ENCODE measurements at regions not wholly inside any gene's neighbourhood (a gene's known extent, or its start where the extent isn't known, plus 50 kb on each side); places are given as distances from the start of the nearest gene placed in this dataset.

- TF ChIP-seq GATA2 (IDR thresholded peaks at IDR 0.05; ENCODE audit: low read depth, low read length) (no peak), GATA3 (IDR thresholded peaks at IDR 0.05; ENCODE audit: low read depth, low read length) (no peak)
Measured at GRCh38 chr6:122050242-122050755, 349.2 kb upstream of the HSF2 start.

DNA sequence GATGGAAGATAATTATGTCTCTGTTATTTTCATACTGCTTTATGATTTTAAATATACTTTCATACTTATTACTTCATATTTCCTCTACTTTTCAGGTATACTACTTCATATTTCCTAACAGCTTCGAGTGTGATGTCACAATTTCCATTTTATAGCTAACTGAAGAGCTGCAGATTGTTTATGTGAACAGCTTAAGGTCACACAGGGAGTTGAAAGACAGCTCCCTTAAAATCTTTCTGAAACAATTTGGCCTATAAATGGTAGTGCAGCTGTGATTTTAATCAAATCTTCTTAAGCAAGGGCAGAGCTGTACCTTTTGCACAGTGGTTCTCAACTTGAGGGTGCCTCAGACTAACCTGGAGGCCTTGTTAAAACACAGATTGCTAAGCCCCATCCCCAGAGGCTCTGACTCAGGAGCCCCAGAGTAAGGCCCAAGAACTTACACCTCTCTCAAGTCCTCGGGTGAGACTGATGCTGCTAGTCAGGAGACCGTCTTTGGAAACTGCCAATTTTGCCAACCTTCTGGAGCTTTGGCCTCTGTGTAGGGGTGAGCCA is 347.0 kb upstream of the HSF2 start:
- TF ChIP-seq GATA3 (IDR thresholded peaks at IDR 0.05; ENCODE audit: low read depth, low read length) (no peak), GATA2 (IDR thresholded peaks at IDR 0.05; ENCODE audit: low read depth, low read length) (no peak)

GRCh38 chr6:122059918-122060317 is 339.5 kb upstream of the HSF2 start:
- TF ChIP-seq GATA2 (IDR thresholded peaks at IDR 0.05; ENCODE audit: low read depth, low read length) (no peak), GATA3 (IDR thresholded peaks at IDR 0.05; ENCODE audit: low read depth, low read length) (no peak)

DNA sequence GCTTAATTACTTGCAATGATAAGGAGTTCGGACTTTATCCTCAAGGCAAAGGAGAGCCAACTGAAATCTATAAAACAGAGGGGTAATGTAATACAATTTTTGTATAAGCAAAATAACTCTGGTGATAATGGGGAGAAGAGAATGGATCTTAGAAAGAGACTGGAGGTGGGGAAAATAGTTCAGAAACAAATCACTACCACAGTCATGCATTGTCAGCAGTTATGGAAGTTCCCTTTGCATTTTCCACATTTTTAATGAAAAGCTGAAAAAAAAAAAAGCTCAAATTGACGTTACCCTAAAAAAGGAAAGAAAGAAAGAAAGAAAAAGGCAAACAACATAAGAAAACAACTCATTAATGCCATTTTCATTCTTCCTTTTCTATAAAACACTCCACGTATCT is 337.6 kb upstream of the HSF2 start:
- TF ChIP-seq GATA3 (IDR thresholded peaks at IDR 0.05; ENCODE audit: low read depth, low read length) (no peak), GATA2 (IDR thresholded peaks at IDR 0.05; ENCODE audit: low read depth, low read length) (no peak)

- TF ChIP-seq GATA2 (IDR thresholded peaks at IDR 0.05; ENCODE audit: low read depth, low read length) (no peak), GATA3 (IDR thresholded peaks at IDR 0.05; ENCODE audit: low read depth, low read length) (no peak)
Measured at GRCh38 chr6:122063076-122063475, 336.4 kb upstream of the HSF2 start.

DNA sequence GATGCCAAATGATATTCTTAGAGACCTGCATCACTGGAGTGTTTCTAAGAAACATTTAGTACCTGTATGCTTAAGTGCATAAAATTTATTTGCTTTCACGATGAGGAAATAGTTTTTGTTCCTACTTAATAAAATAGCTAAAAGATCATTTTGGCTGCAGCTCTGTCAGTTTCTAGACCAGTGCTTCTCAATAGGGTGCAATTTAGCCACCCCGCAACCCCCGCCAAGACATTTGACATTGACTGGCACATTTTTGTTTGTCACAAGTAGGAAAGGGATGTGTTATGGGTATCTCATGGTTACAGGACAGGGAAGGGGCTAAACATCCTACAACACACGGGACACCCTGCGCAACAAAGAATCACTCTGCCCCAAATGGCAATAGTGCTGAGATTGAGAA is 335.7 kb upstream of the HSF2 start:
- no peak for TF ChIP-seq GATA3 (IDR thresholded peaks at IDR 0.05; ENCODE audit: low read depth, low read length)
- TF ChIP-seq GATA2 (IDR thresholded peaks at IDR 0.05; ENCODE audit: low read depth, low read length) = no peak

DNA sequence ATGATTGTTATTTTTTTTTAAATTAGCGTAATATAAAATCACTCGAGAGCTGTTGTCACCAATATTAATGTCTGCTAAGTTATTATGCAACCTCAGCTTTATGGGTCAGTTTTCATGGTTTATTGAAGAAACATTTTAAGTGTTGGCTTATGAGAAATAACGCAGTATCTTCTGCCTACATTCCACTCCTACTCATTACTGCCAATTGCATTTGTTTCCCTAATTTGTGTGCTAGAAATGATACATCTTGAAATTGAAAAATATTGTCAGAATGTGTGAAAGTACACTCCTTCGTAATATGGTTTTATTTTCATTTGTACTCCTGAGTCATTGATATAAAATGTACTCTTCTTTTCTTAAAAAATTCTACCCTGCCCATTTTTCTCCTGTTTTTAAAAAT is 333.3 kb upstream of the HSF2 start:
- TF ChIP-seq GATA2 (IDR thresholded peaks at IDR 0.05; ENCODE audit: low read depth, low read length) = no peak
- TF ChIP-seq GATA3 (IDR thresholded peaks at IDR 0.05; ENCODE audit: low read depth, low read length) = no peak

GRCh38 chr6:122068291-122068769 is 331.1 kb upstream of the HSF2 start:
- no peak for TF ChIP-seq GATA2 (IDR thresholded peaks at IDR 0.05; ENCODE audit: low read depth, low read length)
- no peak for TF ChIP-seq GATA3 (IDR thresholded peaks at IDR 0.05; ENCODE audit: low read depth, low read length)

GRCh38 chr6:122069932-122070331 is 329.5 kb upstream of the HSF2 start:
- TF ChIP-seq GATA2 (IDR thresholded peaks at IDR 0.05; ENCODE audit: low read depth, low read length) (no peak), GATA3 (IDR thresholded peaks at IDR 0.05; ENCODE audit: low read depth, low read length) (no peak)

- TF ChIP-seq GATA2 (IDR thresholded peaks at IDR 0.05; ENCODE audit: low read depth, low read length) = no peak
- no peak for TF ChIP-seq GATA3 (IDR thresholded peaks at IDR 0.05; ENCODE audit: low read depth, low read length)
Measured at GRCh38 chr6:122072014-122072647, 327.3 kb upstream of the HSF2 start.

GRCh38 chr6:122075084-122075838 is 324.2 kb upstream of the HSF2 start:
- no peak for TF ChIP-seq GATA3 (IDR thresholded peaks at IDR 0.05; ENCODE audit: low read depth, low read length)
- TF ChIP-seq GATA2 (IDR thresholded peaks at IDR 0.05; ENCODE audit: low read depth, low read length) = no peak

DNA sequence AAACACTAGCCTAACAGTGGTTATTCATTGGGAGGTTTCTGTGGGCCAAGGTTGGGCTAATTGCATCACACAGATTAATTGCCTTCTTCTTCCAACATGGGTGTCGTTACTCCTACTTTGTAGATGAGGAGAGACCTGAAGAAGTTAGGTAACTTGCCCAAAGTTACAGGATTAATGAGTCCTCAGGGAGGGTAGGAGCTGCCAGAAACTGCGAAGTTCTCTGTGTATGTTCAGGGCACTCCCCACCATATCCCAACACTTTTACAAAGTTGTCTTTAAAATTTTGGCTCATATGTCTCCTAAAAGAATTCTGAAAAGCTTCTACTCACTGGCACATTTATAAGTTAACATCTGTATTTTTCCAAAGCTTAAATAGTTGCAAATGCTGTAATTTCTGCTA is 323.5 kb upstream of the HSF2 start:
- TF ChIP-seq GATA3 (IDR thresholded peaks at IDR 0.05; ENCODE audit: low read depth, low read length) = no peak
- no peak for TF ChIP-seq GATA2 (IDR thresholded peaks at IDR 0.05; ENCODE audit: low read depth, low read length)

DNA sequence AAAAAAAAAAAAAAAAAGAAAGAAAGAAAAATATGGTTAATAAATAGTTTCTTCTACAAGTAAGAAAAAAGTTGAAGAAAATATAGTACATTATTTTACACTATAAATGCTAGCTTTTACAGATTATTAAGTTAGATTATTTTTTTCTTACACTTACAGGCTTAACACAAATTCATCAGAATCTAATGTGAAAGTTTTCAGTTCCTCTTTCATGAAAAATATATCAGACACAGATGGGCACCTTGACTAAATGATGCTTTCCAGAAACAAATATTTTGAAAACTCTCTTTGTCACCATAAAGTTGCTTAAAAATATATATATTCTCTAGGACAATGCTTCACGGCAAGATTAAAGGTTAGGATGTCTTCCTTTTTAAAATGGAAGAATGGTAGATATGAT is 321.8 kb upstream of the HSF2 start:
- no peak for TF ChIP-seq GATA3 (IDR thresholded peaks at IDR 0.05; ENCODE audit: low read depth, low read length)
- no peak for TF ChIP-seq GATA2 (IDR thresholded peaks at IDR 0.05; ENCODE audit: low read depth, low read length)

DNA sequence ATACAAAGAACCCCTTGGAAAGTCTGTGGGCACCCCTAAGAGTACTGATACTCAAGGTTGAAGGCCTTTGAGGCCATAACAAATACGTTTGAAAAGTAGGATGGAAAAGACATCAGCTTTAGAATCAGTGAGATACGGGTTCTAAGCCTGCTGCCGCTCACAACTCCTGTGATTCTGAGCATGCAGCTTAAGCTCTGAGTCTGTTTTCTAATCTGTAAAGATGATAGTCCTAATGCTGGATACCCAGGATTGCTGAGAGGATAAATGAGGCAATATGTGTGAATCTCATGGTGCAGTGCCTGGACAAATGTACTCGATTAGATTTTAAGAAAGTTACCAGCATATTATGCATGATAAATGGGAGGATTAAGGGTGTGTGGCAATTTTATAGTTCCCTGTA is 321.0 kb upstream of the HSF2 start:
- TF ChIP-seq GATA3 (IDR thresholded peaks at IDR 0.05; ENCODE audit: low read depth, low read length) (no peak), GATA2 (IDR thresholded peaks at IDR 0.05; ENCODE audit: low read depth, low read length) (no peak)

- TF ChIP-seq GATA2 (IDR thresholded peaks at IDR 0.05; ENCODE audit: low read depth, low read length) (no peak), GATA3 (IDR thresholded peaks at IDR 0.05; ENCODE audit: low read depth, low read length) (no peak)
Measured at GRCh38 chr6:122079916-122080315, 319.5 kb upstream of the HSF2 start.

Data from SH-SY5Y (cell line).